ENCODE measurements at regions not wholly inside any gene's neighbourhood (a gene's known extent, or its start where the extent isn't known, plus 50 kb on each side); places are given as distances from the start of the nearest gene placed in this dataset.
"Not testable (repeated sequence)": the region's sequence is repeated elsewhere in the genome, so short reads cannot be mapped to it uniquely, and the experiment has no call there.

GRCh38 chr5:130532786-130533185 is 628.5 kb downstream of the CHSY3 start:
- in situ Hi-C loops (cut with HindIII; ENCODE audit: low sequenced_read_pairs) = no loop called here
- DNase-seq (ENCODE audit: low spot score) = no peak

DNA sequence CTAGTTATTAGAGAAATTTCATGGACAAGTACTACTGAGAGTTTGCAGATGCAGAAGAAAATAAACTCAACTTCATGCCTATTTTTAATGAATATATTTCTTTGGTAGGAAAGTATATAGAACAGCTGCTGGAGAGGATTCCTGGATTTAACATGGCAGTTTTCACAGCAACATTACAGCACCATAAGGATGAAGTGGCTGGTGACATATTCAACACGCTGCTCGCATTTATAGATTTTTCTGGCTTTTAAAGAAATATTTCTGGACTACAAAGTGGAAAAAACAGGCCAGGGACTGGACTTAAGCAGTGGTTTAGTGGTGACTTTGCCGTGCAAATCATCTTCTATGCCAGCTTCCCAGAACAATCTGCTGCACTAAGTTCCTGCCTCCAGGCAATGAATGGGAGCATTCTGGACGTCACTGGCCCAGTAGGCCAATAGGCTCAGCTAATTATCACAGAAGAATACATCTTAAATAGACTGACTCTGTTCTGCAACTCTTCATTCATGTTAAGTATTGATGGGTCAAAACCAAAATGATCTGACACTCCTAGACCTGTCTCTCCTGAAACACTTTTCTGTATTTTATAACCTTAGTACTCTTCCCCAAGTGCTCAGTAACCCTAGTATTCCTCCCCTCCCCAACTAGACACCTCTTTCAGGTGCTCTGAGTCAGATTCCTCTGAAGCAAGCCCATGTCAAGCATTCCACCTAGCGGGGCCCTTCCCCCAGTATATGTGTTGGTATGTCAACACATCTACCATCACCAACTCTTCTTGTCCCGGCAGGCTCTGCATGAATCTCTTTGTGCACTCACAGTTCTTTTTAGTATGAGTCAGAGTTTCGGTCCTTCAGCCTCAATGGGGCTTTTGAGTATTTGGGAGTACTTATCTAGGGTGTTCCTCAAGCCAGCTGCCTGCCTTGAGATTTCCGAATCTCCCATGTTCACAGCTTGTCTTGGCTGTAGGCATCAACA is 625.5 kb downstream of the CHSY3 start:
- in situ Hi-C loops (cut with HindIII; ENCODE audit: low sequenced_read_pairs) = no loop called here
- DNase-seq (ENCODE audit: low spot score) = no peak

GRCh38 chr5:130529111-130529510 is 624.8 kb downstream of the CHSY3 start:
- no peak for DNase-seq (ENCODE audit: low spot score)
- in situ Hi-C loops (cut with HindIII; ENCODE audit: low sequenced_read_pairs) = no loop called here

DNA sequence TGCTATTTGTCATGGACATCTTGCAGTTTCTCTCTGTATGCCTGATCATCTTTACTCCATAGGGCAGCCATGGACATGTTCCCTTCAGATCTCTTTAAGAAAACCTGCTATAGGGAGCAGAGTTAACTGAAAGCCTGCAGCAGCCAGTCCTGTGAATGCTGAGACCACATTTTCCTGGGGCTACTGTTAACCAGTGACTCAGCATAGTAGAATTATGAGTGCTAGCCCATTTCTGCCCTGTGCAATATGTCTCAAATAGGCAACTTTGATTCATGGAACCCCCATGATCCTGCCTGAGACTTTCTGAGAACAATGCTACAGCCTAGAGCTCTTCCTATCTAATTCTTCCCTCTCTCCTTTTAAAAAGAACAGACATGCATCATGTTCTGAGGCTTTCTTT is 624.2 kb downstream of the CHSY3 start:
- DNase-seq (ENCODE audit: low spot score) = no peak

GRCh38 chr5:130526708-130527107 is 622.4 kb downstream of the CHSY3 start:
- in situ Hi-C loops (cut with HindIII; ENCODE audit: low sequenced_read_pairs) = no loop called here
- DNase-seq (ENCODE audit: low spot score) = no peak

More for the DNA sequence above, 624.2 kb downstream of the CHSY3 start:
- in situ Hi-C loops (cut with HindIII; ENCODE audit: low sequenced_read_pairs) = no loop called here

GRCh38 chr5:130520211-130520610 is 615.9 kb downstream of the CHSY3 start:
- DNase-seq (ENCODE audit: low spot score) = no peak
- in situ Hi-C loops (cut with HindIII; ENCODE audit: low sequenced_read_pairs) = no loop called here

- in situ Hi-C loops (cut with HindIII; ENCODE audit: low sequenced_read_pairs) = no loop called here
- no peak for DNase-seq (ENCODE audit: low spot score)
Measured at GRCh38 chr5:130514984-130515690, 610.9 kb downstream of the CHSY3 start.

DNA sequence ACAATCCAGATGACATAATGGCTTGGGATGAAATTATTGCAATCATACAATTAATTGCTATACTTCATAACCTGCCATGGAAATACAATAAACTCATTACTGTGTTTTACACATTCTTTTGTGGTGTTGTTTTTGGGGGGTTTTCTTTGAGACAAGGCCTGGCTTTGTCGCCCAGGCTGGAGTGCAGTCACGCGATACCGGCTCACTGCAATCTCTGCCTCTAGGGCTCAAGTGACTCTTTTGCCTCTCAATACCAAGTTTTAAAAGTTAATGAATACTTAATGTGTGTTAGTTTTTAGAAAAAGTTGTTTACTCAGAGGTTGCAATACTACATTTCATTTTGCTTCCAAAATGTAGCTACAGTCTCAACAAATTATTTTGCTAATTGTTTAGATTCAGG is 598.4 kb downstream of the CHSY3 start:
- no peak for DNase-seq (ENCODE audit: low spot score)
- in situ Hi-C loops (cut with HindIII; ENCODE audit: low sequenced_read_pairs) = no loop called here

DNA sequence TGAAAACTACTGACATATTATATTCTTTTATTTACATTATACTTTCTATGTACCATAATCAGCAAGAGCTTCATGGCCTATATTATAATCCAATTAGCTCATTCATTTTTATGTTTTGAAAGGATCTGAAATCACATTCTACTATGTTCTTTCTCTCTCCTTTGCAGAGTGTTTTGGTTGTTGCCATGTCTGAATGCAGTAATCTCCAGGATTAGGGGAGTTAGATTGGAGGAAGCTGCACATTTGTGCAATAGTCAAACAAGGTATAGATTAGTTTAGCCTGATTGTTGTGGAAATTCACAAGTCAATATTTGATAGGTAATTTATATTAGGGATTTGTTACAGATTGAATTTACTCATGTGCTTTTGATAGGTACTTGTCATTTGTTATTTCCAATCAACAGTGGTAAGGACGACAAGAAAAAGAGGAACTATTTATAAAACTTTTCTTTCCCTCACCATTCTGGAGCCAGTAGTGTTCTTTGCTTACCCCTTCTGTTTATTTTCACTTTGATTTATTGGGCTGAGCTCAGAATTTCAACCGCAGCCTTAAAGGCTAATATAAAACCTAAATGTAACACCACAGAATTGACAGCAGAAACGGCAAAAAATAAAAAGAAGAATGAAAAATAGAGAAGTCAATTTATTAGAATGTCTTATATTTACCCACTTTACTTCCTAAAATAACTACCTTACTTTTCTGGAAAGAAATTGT is 597.0 kb downstream of the CHSY3 start:
- in situ Hi-C loops (cut with HindIII; ENCODE audit: low sequenced_read_pairs) = no loop called here
- no peak for DNase-seq (ENCODE audit: low spot score)

GRCh38 chr5:130500495-130500894 is 596.2 kb downstream of the CHSY3 start:
- DNase-seq (ENCODE audit: low spot score) = not testable (repeated sequence)

DNA sequence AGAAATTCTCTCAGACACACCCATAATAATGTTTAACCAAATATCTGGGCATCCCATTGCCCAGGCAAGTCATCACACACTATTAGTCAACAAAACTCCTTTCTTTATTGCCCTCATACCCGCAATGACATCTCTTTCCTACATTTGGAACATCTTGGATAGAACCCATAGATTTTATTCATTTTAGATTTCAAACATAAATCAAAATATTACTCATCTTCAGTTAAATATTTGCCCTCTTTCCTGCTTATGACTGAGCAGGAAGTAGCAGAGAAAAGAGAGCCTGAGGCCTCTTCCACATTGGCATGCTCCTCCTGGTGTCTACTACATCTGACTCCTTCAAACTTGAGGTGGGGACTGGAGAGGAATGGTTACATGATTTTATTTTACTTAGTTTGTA is 592.0 kb downstream of the CHSY3 start:
- in situ Hi-C loops (cut with HindIII; ENCODE audit: low sequenced_read_pairs) = no loop called here
- DNase-seq (ENCODE audit: low spot score) = no peak

More at GRCh38 chr5:130500495-130500894, 596.2 kb downstream of the CHSY3 start:
- in situ Hi-C loops (cut with HindIII; ENCODE audit: low sequenced_read_pairs) = not testable (repeated sequence)

DNA sequence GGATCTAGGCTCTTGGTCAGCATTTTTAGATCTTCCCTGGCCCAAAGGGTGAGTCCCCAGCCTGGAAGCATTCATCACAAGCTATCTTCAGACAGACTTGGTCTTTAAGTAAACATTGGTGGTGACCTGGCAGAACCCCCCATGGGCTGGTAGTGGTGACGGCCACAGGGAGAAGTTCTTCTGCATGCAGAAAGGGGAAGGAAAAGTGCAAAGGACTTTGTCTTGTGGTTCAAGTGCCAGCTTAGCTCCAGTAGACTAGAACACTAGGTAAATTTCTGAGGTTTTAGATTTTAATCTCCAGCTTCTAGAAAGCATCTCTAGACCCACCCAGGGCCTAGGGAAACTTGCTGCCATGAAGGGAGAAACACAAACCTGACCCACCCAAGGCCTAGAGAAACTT is 584.0 kb downstream of the CHSY3 start:
- in situ Hi-C loops (cut with HindIII; ENCODE audit: low sequenced_read_pairs) = no loop called here
- no peak for DNase-seq (ENCODE audit: low spot score)

- in situ Hi-C loops (cut with HindIII; ENCODE audit: low sequenced_read_pairs) = no loop called here
- DNase-seq (ENCODE audit: low spot score) = peak; percentile 0
Measured at GRCh38 chr5:130479045-130479804, 575.0 kb downstream of the CHSY3 start.

DNA sequence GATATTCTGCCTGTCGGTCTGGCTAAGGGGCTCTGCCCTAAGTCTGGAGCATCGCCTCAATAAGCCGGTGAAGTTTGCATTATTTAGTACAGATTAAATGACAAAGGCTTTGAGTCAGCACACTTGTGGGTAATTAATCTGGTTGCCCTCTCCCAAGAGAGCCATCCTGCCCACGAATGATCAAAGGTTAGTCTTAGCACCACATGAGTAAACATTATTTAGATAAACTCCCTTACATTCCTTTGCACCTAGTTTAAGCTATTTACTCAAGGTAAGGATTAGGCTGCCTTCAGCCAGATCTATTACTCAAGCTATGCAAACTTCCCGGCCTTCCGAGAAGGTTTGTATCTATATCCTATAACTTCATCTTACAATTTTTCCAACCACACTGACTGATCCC is 572.1 kb downstream of the CHSY3 start:
- in situ Hi-C loops (cut with HindIII; ENCODE audit: low sequenced_read_pairs) = no loop called here
- no peak for DNase-seq (ENCODE audit: low spot score)

DNA sequence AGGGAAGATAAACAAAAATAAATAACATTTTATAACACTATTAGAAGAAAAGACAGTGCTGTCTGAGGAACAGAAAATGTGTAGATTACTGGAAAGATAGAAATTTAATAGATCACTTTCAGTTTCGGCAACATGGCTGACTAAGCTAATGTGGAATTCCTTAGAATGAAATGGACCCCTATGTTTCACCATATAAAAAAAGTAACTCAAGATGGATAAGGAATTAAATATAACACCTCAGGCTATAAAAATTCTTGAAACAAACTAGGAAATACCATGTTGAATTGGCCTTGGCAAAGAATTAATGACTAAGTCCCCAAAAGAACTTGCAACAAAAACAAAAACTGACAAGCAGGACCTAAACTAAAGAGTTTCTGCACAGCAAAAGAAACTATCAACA is 558.3 kb downstream of the CHSY3 start:
- in situ Hi-C loops (cut with HindIII; ENCODE audit: low sequenced_read_pairs) = no loop called here
- no peak for DNase-seq (ENCODE audit: low spot score)

GRCh38 chr5:130455175-130455574 is 550.9 kb downstream of the CHSY3 start:
- in situ Hi-C loops (cut with HindIII; ENCODE audit: low sequenced_read_pairs) = no loop called here
- no peak for DNase-seq (ENCODE audit: low spot score)

DNA sequence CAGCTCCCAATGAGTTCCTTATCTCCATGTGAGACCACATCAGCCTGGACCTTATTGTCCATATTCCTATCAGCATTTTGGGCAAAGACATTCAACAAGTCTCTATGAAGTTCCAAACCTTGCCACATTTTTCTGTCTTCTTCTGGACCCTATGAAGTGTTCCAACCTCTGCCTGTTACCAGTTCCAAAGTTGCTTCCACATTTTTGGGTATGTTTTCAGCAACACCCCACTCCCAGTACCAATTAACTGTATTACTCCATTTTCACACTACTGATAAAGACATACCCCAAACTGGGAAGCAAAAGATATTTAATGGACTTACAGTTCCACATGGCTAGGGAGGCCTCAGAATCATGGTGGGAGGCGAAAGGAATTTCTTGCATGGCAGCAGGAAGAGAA is 548.5 kb downstream of the CHSY3 start:
- no peak for DNase-seq (ENCODE audit: low spot score)
- in situ Hi-C loops (cut with HindIII; ENCODE audit: low sequenced_read_pairs) = no loop called here

DNA sequence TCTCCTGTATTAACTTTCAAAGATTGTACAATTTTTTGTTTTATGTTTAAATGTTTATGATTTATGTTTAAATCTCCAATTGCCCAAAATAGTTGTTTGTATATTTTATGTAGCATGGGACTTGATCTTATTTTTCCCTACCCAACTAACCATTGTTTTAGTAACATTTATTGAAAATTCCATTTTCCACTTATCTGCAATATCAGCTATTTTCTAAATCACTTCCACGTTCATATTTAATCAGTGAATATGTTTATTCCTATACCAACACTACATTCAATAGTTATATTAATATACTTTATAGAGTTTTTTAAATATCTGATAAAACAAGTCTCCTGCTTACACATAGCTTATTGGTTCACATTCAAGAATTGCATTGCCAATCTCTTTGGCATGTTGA is 532.2 kb downstream of the CHSY3 start:
- in situ Hi-C loops (cut with HindIII; ENCODE audit: low sequenced_read_pairs) = no loop called here
- DNase-seq (ENCODE audit: low spot score) = no peak

All from G401 (cell line).